ENCODE measurements at regions not wholly inside any gene's neighbourhood (a gene's known extent, or its start where the extent isn't known, plus 50 kb on each side); places are given as distances from the start of the nearest gene placed in this dataset.

DNA sequence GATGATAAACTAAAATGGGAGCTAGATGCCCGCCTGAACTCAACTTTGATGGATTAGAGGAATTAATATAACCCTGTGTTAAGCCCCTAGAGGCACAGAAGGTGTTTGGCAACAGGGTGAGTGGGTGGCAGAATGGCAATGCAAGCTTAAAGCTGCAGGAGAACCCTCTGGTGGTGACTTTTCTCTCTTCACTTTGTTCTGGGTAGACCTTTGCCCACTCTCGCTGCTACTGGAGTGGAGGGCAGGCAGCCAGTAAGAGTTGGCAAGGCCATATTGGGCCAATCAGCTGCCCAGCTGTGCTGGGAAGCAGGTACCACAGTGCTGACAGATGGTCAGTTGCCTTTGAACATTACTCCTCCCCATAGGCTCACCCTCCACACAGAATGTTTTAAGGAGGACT is 468.2 kb downstream of the MMUT start:
- TF ChIP-seq, protein P1, sequence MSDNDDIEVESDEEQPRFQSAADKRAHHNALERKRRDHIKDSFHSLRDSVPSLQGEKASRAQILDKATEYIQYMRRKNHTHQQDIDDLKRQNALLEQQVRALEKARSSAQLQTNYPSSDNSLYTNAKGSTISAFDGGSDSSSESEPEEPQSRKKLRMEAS (IDR thresholded peaks at IDR 0.05; ENCODE audit: low read depth, low read length): no peak
- TF ChIP-seq, protein P2, sequence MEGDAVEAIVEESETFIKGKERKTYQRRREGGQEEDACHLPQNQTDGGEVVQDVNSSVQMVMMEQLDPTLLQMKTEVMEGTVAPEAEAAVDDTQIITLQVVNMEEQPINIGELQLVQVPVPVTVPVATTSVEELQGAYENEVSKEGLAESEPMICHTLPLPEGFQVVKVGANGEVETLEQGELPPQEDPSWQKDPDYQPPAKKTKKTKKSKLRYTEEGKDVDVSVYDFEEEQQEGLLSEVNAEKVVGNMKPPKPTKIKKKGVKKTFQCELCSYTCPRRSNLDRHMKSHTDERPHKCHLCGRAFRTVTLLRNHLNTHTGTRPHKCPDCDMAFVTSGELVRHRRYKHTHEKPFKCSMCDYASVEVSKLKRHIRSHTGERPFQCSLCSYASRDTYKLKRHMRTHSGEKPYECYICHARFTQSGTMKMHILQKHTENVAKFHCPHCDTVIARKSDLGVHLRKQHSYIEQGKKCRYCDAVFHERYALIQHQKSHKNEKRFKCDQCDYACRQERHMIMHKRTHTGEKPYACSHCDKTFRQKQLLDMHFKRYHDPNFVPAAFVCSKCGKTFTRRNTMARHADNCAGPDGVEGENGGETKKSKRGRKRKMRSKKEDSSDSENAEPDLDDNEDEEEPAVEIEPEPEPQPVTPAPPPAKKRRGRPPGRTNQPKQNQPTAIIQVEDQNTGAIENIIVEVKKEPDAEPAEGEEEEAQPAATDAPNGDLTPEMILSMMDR (IDR thresholded peaks at IDR 0.05; ENCODE audit: low read depth, low read length): no peak

Data from NB4 (cell line).